ENCODE measurements at regions not wholly inside any gene's neighbourhood (a gene's known extent, or its start where the extent isn't known, plus 50 kb on each side); places are given as distances from the start of the nearest gene placed in this dataset.

DNA sequence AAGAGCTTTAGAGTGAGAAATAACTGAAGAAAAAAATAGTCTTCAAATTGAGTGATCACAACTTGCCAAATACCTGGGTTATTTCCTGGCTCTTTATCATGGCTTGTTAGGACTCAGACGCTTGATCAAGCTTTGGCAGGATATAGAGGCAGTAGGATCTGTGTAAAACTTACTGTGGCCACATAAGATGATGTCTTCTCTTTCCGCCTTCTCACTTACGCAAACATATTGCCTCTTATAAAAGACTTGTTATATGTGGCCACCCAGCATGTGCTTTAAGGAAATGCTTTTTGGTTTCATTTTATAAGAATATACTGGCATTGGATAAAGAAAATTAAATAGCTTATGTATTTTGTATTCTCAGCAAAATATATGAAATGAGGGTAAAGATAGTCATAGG, 101.8 kb upstream of the AKIRIN2 start:
- no peak overlapping the region for H3K4me3 ChIP-seq (replicated peaks in 1 of 3; ENCODE audit: insufficient read depth in 1 of 3, low read depth in 1 of 3, low read length in 3 of 3)
- no TSS peak for BruUV-seq (replicated peaks)
- TF ChIP-seq POLR2A (IDR thresholded peaks at IDR 0.05; ENCODE audit: low read depth, low read length) (no peak), FOS (IDR thresholded peaks at IDR 0.05; ENCODE audit: borderline replicate concordance, insufficient read depth, low read length) (no peak), GATA2 (IDR thresholded peaks at IDR 0.05; ENCODE audit: insufficient read depth, insufficient read length, low read depth, low read length) (no peak), POLR2AphosphoS5 (IDR thresholded peaks at IDR 0.05; ENCODE audit: insufficient read depth, low read depth, low read length) (no peak), JUN (IDR thresholded peaks at IDR 0.05; ENCODE audit: borderline replicate concordance, insufficient read depth, insufficient read length, low read depth) (no peak), MYC (IDR thresholded peaks at IDR 0.05; ENCODE audit: low read depth, low read length) (no peak), EZH2 (IDR thresholded peaks at IDR 0.05; ENCODE audit: borderline replicate concordance, low read depth, low read length, severe bottlenecking) (no peak)
- TF ChIP-seq, protein P1, sequence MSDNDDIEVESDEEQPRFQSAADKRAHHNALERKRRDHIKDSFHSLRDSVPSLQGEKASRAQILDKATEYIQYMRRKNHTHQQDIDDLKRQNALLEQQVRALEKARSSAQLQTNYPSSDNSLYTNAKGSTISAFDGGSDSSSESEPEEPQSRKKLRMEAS (IDR thresholded peaks at IDR 0.05; ENCODE audit: insufficient read depth, insufficient read length): no peak
- TF ChIP-seq, protein P2, sequence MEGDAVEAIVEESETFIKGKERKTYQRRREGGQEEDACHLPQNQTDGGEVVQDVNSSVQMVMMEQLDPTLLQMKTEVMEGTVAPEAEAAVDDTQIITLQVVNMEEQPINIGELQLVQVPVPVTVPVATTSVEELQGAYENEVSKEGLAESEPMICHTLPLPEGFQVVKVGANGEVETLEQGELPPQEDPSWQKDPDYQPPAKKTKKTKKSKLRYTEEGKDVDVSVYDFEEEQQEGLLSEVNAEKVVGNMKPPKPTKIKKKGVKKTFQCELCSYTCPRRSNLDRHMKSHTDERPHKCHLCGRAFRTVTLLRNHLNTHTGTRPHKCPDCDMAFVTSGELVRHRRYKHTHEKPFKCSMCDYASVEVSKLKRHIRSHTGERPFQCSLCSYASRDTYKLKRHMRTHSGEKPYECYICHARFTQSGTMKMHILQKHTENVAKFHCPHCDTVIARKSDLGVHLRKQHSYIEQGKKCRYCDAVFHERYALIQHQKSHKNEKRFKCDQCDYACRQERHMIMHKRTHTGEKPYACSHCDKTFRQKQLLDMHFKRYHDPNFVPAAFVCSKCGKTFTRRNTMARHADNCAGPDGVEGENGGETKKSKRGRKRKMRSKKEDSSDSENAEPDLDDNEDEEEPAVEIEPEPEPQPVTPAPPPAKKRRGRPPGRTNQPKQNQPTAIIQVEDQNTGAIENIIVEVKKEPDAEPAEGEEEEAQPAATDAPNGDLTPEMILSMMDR (IDR thresholded peaks at IDR 0.05; ENCODE audit: extremely low read depth in 1 of 2, insufficient read depth in 1 of 2, low read depth in 1 of 2, low read length in 2 of 2): no peak
- H3K27me3 ChIP-seq (ENCODE audit: control insufficient read depth in 2 of 2, insufficient read depth in 2 of 2, low read length in 2 of 2): peaks cover 3 to 5% of the 10 kb centered on the region in 2 experiments
- H3K9me3 ChIP-seq (replicated peaks; ENCODE audit: control insufficient read depth, insufficient read depth, low read length): no peaks in the 10 kb centered on the region
- CTCF ChIA-PET: interaction anchor here (0.8 to 1.1 kb wide), 2 partner anchors 39 to 1067 kb away, joined by 3 read pairs; no protein-coding TSS in a partner anchor
- no peak overlapping the region for H3K9ac ChIP-seq (replicated peaks; ENCODE audit: extremely low read depth, insufficient read depth, low read length)
- intact Hi-C loops (cut with micrococcal nuclease) (no loop called here), dilution Hi-C loops (cut with MboI; ENCODE audit: extremely low pct_ligation_motif_present, low sequenced_read_pairs) (no loop called here)
- H3K79me2 ChIP-seq (ENCODE audit: control insufficient read depth, insufficient read depth, low read length): no peaks in the 10 kb centered on the region
- H4K20me1 ChIP-seq (replicated peaks; ENCODE audit: control insufficient read depth, extremely low read depth, insufficient read depth, low read length): no peaks in the 10 kb centered on the region
- H3K9me1 ChIP-seq (replicated peaks; ENCODE audit: control insufficient read depth, extremely low read depth, insufficient read depth, low read length): no peaks in the 10 kb centered on the region
- POLR2A ChIA-PET: no interaction called here
- no peaks in the 10 kb centered on the region for H3K36me3 ChIP-seq (ENCODE audit: control insufficient read depth in 2 of 2, extremely low read depth in 1 of 2, insufficient read depth in 2 of 2, low read length in 2 of 2)
- H3K27ac ChIP-seq (ENCODE audit: insufficient read depth, low read depth, low read length): no peak overlapping the region
- H2AFZ ChIP-seq (ENCODE audit: low read depth, low read length): no peak overlapping the region
- FAIRE-seq (no peak), DNase-seq (ENCODE audit: low read depth, low spot score) (no peak)
- no peak overlapping the region for H3K4me2 ChIP-seq (ENCODE audit: insufficient read depth, low read length)
- no peaks in the 10 kb centered on the region for H3K4me1 ChIP-seq (ENCODE audit: control insufficient read depth, extremely low read depth, insufficient read depth, low read length)
